GM23338 (cell line): ENCODE measurements at regions not wholly inside any gene's neighbourhood (a gene's known extent, or its start where the extent isn't known, plus 50 kb on each side); places are given as distances from the start of the nearest gene placed in this dataset.

Source experiments
- CREB1 ChIP-seq: fragments of 250-450 bp; sonication (Bioruptor Pico); IDR thresholded peaks from 2 replicates; pipeline ENCODE4 v1.5.0; 2020; ENCODE audit warnings: low read depth, mild to moderate bottlenecking, moderate library complexity
- EZH2 ChIP-seq: fragments of 200-600 bp; sonication (generic); IDR thresholded peaks from one replicate; pipeline ENCODE4 v1.8.0; 2017; ENCODE audit warnings: antibody characterized with exemption, mild to moderate bottlenecking, low read depth; ENCODE audit not compliant: unreplicated experiment
- EZH2phosphoT487 ChIP-seq: fragments of 200-600 bp; sonication (generic); IDR thresholded peaks from one replicate; pipeline ENCODE4 v1.8.1; 2018; ENCODE audit warnings: antibody characterized with exemption; ENCODE audit not compliant: unreplicated experiment
- POLR2AphosphoS5 ChIP-seq: IDR thresholded peaks from 2 replicates; pipeline ENCODE4 v1.6.1; 2016; ENCODE audit warnings: antibody characterized with exemption, low read depth
- ZNF114 ChIP-seq: fragments of 250-450 bp; sonication (Bioruptor Pico); IDR thresholded peaks from 2 replicates; pipeline ENCODE4 v1.5.0; 2020; ENCODE audit warnings: mild to moderate bottlenecking, moderate library complexity
- TF ChIP-seq, protein P1 (sequence below), 2 experiments: fragments of 200-600 bp in 1 of 2; sonication (generic) in 1 of 2; conservative IDR thresholded peaks; 2 replicates each; pipeline versions ENCODE4 v1.5.1 to v1.6.1; 2016 to 2017; ENCODE audit warnings: antibody characterized with exemption in 2 of 2, low read depth in 2 of 2, mild to moderate bottlenecking in 2 of 2, moderate library complexity in 1 of 2
- TF ChIP-seq, protein P2 (sequence below): IDR thresholded peaks from one replicate; pipeline ENCODE4 v1.6.1; 2018; ENCODE audit warnings: antibody characterized with exemption; ENCODE audit not compliant: unreplicated experiment

DNA sequence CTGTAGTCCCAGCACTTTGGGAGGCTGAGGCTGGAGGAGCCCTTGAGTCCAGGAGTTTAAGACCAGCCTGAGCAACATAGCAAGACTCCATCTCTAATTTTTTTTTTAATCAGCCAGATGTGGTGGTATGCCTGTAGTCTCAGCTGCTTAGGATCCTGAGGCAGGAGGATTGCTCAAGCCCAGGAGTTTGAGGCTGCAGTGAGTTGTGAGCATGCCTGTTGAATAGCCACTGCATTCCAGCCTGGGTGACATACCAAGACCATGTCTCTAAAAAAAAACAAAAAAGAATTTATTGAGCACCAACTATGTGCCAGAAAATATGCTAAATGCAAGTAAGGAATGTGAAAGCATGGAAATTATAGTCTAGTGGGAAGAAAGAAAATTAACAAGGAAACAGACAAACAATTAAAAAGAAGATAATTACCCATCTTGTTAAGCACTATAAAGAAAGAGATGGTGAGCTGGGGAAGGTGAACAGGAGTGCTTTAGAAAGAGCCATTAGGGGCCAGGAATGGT is 104.0 kb upstream of the ZNF678 start:
- TF ChIP-seq, protein P1, sequence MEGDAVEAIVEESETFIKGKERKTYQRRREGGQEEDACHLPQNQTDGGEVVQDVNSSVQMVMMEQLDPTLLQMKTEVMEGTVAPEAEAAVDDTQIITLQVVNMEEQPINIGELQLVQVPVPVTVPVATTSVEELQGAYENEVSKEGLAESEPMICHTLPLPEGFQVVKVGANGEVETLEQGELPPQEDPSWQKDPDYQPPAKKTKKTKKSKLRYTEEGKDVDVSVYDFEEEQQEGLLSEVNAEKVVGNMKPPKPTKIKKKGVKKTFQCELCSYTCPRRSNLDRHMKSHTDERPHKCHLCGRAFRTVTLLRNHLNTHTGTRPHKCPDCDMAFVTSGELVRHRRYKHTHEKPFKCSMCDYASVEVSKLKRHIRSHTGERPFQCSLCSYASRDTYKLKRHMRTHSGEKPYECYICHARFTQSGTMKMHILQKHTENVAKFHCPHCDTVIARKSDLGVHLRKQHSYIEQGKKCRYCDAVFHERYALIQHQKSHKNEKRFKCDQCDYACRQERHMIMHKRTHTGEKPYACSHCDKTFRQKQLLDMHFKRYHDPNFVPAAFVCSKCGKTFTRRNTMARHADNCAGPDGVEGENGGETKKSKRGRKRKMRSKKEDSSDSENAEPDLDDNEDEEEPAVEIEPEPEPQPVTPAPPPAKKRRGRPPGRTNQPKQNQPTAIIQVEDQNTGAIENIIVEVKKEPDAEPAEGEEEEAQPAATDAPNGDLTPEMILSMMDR (conservative IDR thresholded peaks at IDR 0.05; ENCODE audit: low read depth in 2 of 2), result no peak
- TF ChIP-seq, protein P2, sequence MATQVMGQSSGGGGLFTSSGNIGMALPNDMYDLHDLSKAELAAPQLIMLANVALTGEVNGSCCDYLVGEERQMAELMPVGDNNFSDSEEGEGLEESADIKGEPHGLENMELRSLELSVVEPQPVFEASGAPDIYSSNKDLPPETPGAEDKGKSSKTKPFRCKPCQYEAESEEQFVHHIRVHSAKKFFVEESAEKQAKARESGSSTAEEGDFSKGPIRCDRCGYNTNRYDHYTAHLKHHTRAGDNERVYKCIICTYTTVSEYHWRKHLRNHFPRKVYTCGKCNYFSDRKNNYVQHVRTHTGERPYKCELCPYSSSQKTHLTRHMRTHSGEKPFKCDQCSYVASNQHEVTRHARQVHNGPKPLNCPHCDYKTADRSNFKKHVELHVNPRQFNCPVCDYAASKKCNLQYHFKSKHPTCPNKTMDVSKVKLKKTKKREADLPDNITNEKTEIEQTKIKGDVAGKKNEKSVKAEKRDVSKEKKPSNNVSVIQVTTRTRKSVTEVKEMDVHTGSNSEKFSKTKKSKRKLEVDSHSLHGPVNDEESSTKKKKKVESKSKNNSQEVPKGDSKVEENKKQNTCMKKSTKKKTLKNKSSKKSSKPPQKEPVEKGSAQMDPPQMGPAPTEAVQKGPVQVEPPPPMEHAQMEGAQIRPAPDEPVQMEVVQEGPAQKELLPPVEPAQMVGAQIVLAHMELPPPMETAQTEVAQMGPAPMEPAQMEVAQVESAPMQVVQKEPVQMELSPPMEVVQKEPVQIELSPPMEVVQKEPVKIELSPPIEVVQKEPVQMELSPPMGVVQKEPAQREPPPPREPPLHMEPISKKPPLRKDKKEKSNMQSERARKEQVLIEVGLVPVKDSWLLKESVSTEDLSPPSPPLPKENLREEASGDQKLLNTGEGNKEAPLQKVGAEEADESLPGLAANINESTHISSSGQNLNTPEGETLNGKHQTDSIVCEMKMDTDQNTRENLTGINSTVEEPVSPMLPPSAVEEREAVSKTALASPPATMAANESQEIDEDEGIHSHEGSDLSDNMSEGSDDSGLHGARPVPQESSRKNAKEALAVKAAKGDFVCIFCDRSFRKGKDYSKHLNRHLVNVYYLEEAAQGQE, result no peak
- no peak for TF ChIP-seq EZH2
- no peak for TF ChIP-seq POLR2AphosphoS5
- TF ChIP-seq EZH2phosphoT487, result no peak
- no peak for TF ChIP-seq ZNF114 (CRISPR knock-in tag)
- no peak for TF ChIP-seq CREB1 (CRISPR knock-in tag)
